SK-N-SH treated with all-trans-retinoic acid at 6 μM for 48 hours (cell line): ENCODE measurements at regions not wholly inside any gene's neighbourhood (a gene's known extent, or its start where the extent isn't known, plus 50 kb on each side); places are given as distances from the start of the nearest gene placed in this dataset.

Experiments
- ATAC-seq: fragments of 200-7000 bp; cut with Tn5 transposase; 3 replicates; pipeline ENCODE4 v1.9.1; 2020; ENCODE audit warnings: mild to moderate bottlenecking, moderate library complexity
- ARNTL ChIP-seq: fragments of 450-650 bp; formaldehyde crosslinking; IDR thresholded peaks from 2 replicates; pipeline ENCODE4 v1.5.0; 2020; ENCODE audit warnings: low read depth, mild to moderate bottlenecking, moderate library complexity, borderline replicate concordance
- BACH2 ChIP-seq: fragments of 250-450 bp; sonication (Bioruptor Pico); IDR thresholded peaks from 2 replicates; pipeline ENCODE4 v1.9.0; 2021; ENCODE audit warnings: mild to moderate bottlenecking, borderline replicate concordance
- CSDC2 ChIP-seq: fragments of 250-450 bp; sonication (Bioruptor Pico); IDR thresholded peaks from 2 replicates; pipeline ENCODE4 v1.5.0; 2020; ENCODE audit warnings: mild to moderate bottlenecking, moderate library complexity
- GLIS3 ChIP-seq: fragments of 250-450 bp; sonication (Bioruptor Pico); IDR thresholded peaks from 2 replicates; pipeline ENCODE4 v1.5.0; 2020; ENCODE audit warnings: mild to moderate bottlenecking, moderate library complexity
- ISL1 ChIP-seq: fragments of 250-450 bp; sonication (Bioruptor Pico); IDR thresholded peaks from 2 replicates; pipeline ENCODE4 v2.1.2; 2022; ENCODE audit warnings: mild to moderate bottlenecking, moderate library complexity
- OSR1 ChIP-seq: fragments of 250-450 bp; sonication (Bioruptor Pico); IDR thresholded peaks from 2 replicates; pipeline ENCODE4 v1.8.0; 2022; ENCODE audit warnings: moderate library complexity, mild to moderate bottlenecking, inconsistent platforms
- RARB ChIP-seq: fragments of 250-450 bp; sonication (Bioruptor Pico); IDR thresholded peaks from 2 replicates; pipeline ENCODE4 v1.8.0; 2021; ENCODE audit warnings: mild to moderate bottlenecking, moderate library complexity
- TCF4 ChIP-seq: fragments of 250-450 bp; sonication (Bioruptor Pico); IDR thresholded peaks from 2 replicates; pipeline ENCODE4 v1.8.0; 2021; ENCODE audit warnings: mild to moderate bottlenecking, moderate library complexity, borderline replicate concordance
- TOX ChIP-seq: fragments of 250-450 bp; sonication (Bioruptor Pico); IDR thresholded peaks from 2 replicates; pipeline ENCODE4 v1.8.0; 2021; ENCODE audit warnings: mild to moderate bottlenecking, moderate library complexity, borderline replicate concordance
- ZC3H10 ChIP-seq: fragments of 250-450 bp; sonication (Bioruptor Pico); IDR thresholded peaks from 2 replicates; pipeline ENCODE4 v1.5.1; 2021; ENCODE audit warnings: mild to moderate bottlenecking, moderate library complexity
- ZFP3 ChIP-seq: fragments of 250-450 bp; sonication (Bioruptor Pico); IDR thresholded peaks from 2 replicates; pipeline ENCODE4 v1.5.0; 2020; ENCODE audit warnings: mild to moderate bottlenecking, moderate library complexity
- ZFP30 ChIP-seq: fragments of 450-650 bp; formaldehyde crosslinking; IDR thresholded peaks from 2 replicates; pipeline ENCODE4 v1.5.0; 2022; ENCODE audit warnings: mild to moderate bottlenecking, moderate library complexity
- ZNF565 ChIP-seq: fragments of 450-650 bp; formaldehyde crosslinking; conservative IDR thresholded peaks from 2 replicates; pipeline ENCODE4 v1.5.0; 2020; ENCODE audit warnings: low read depth, mild to moderate bottlenecking, moderate library complexity
- ZNF70 ChIP-seq: fragments of 450-650 bp; formaldehyde crosslinking; IDR thresholded peaks from 2 replicates; pipeline ENCODE4 v1.5.0; 2020; ENCODE audit warnings: mild to moderate bottlenecking, moderate library complexity
- ZNF8 ChIP-seq: fragments of 450-650 bp; formaldehyde crosslinking; IDR thresholded peaks from 2 replicates; pipeline ENCODE4 v1.5.0; 2020; ENCODE audit warnings: mild to moderate bottlenecking, moderate library complexity
- TF ChIP-seq, protein P1 (sequence below): fragments of 250-450 bp; sonication (Bioruptor Pico); IDR thresholded peaks from 2 replicates; pipeline ENCODE4 v1.5.1; 2021; ENCODE audit warnings: mild to moderate bottlenecking, moderate library complexity
- TF ChIP-seq, protein P2 (sequence below): fragments of 250-450 bp; sonication (Bioruptor Pico); IDR thresholded peaks from 2 replicates; pipeline ENCODE4 v1.8.0; 2021; ENCODE audit warnings: low read depth, mild to moderate bottlenecking, moderate library complexity, borderline replicate concordance
- TF ChIP-seq, protein P3 (sequence below): fragments of 250-450 bp; sonication (Bioruptor Pico); IDR thresholded peaks from 2 replicates; pipeline ENCODE4 v1.5.0; 2020; ENCODE audit warnings: mild to moderate bottlenecking, moderate library complexity
- TF ChIP-seq, protein P4 (sequence below): fragments of 250-450 bp; sonication (Bioruptor Pico); IDR thresholded peaks from 2 replicates; pipeline ENCODE4 v1.5.1; 2020; ENCODE audit warnings: low read depth, mild to moderate bottlenecking, moderate library complexity
- TF ChIP-seq, protein P5 (sequence below): fragments of 250-450 bp; sonication (Bioruptor Pico); IDR thresholded peaks from 2 replicates; pipeline ENCODE4 v1.8.0; 2020; ENCODE audit warnings: mild to moderate bottlenecking, moderate library complexity, borderline replicate concordance

DNA sequence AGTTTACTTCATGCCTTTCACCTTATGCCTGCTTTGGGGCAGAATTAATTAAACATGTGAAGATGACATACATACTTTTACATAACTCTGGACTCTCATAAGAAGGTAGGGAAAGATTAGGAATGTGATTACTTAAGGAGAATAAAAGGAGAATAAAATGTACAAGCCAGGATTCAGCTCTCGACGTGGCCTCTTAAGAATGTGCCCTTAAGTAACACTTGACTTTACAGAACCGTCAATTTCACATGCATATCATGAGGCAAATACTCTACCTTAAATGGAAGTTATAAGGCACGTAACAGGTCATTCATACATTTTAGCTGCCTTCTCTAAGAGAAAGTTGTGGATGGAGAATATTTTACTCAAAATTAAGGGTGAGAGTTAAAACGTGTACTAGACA lies 263.7 kb upstream of the LMCD1 start:
- ATAC-seq = no peak
- TF ChIP-seq, protein P1, sequence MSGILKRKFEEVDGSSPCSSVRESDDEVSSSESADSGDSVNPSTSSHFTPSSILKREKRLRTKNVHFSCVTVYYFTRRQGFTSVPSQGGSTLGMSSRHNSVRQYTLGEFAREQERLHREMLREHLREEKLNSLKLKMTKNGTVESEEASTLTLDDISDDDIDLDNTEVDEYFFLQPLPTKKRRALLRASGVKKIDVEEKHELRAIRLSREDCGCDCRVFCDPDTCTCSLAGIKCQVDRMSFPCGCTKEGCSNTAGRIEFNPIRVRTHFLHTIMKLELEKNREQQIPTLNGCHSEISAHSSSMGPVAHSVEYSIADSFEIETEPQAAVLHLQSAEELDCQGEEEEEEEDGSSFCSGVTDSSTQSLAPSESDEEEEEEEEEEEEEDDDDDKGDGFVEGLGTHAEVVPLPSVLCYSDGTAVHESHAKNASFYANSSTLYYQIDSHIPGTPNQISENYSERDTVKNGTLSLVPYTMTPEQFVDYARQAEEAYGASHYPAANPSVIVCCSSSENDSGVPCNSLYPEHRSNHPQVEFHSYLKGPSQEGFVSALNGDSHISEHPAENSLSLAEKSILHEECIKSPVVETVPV (CRISPR knock-in tag) = no peak
- no peak for TF ChIP-seq TCF4 (CRISPR knock-in tag)
- TF ChIP-seq, protein P2, sequence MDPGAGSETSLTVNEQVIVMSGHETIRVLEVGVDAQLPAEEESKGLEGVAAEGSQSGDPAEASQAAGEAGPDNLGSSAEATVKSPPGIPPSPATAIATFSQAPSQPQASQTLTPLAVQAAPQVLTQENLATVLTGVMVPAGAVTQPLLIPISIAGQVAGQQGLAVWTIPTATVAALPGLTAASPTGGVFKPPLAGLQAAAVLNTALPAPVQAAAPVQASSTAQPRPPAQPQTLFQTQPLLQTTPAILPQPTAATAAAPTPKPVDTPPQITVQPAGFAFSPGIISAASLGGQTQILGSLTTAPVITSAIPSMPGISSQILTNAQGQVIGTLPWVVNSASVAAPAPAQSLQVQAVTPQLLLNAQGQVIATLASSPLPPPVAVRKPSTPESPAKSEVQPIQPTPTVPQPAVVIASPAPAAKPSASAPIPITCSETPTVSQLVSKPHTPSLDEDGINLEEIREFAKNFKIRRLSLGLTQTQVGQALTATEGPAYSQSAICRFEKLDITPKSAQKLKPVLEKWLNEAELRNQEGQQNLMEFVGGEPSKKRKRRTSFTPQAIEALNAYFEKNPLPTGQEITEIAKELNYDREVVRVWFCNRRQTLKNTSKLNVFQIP (CRISPR knock-in tag) = no peak

DNA sequence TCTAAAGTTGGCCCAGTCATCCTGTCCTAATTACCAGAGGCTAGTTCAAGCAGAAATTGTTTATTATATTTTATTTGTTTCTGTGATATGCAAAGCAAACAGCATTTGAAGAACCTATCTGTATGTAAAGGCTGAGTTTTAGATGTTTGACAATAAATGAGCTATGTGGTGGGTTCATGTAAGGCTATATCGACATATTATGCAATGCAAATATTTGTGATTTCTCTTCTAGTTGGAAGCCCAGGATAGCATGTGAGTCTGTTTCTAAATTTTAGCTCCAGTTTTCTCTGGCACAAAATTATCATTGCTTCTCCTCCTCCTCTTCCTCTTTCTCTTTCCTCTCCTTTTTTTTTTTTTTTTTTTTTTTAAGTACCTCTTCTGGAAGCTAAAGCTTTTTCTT lies 263.2 kb upstream of the LMCD1 start:
- ATAC-seq = no peak
- TF ChIP-seq ZFP30 (CRISPR knock-in tag) (no peak), ZC3H10 (CRISPR knock-in tag) (no peak), ZNF565 (CRISPR knock-in tag) (no peak), BACH2 (CRISPR knock-in tag) (no peak), ZNF70 (CRISPR knock-in tag) (no peak), CSDC2 (no peak), TCF4 (CRISPR knock-in tag) (no peak), TOX (CRISPR knock-in tag) (no peak), ARNTL (no peak), GLIS3 (CRISPR knock-in tag) (no peak), ZFP3 (CRISPR knock-in tag) (no peak), ISL1 (CRISPR knock-in tag) (no peak), RARB (no peak), ZNF8 (CRISPR knock-in tag) (no peak), OSR1 (CRISPR knock-in tag) (no peak)
- TF ChIP-seq, protein P3, sequence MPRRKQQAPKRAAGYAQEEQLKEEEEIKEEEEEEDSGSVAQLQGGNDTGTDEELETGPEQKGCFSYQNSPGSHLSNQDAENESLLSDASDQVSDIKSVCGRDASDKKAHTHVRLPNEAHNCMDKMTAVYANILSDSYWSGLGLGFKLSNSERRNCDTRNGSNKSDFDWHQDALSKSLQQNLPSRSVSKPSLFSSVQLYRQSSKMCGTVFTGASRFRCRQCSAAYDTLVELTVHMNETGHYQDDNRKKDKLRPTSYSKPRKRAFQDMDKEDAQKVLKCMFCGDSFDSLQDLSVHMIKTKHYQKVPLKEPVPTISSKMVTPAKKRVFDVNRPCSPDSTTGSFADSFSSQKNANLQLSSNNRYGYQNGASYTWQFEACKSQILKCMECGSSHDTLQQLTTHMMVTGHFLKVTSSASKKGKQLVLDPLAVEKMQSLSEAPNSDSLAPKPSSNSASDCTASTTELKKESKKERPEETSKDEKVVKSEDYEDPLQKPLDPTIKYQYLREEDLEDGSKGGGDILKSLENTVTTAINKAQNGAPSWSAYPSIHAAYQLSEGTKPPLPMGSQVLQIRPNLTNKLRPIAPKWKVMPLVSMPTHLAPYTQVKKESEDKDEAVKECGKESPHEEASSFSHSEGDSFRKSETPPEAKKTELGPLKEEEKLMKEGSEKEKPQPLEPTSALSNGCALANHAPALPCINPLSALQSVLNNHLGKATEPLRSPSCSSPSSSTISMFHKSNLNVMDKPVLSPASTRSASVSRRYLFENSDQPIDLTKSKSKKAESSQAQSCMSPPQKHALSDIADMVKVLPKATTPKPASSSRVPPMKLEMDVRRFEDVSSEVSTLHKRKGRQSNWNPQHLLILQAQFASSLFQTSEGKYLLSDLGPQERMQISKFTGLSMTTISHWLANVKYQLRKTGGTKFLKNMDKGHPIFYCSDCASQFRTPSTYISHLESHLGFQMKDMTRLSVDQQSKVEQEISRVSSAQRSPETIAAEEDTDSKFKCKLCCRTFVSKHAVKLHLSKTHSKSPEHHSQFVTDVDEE (CRISPR knock-in tag) = no peak
- TF ChIP-seq, protein P2 (CRISPR knock-in tag) = no peak
- TF ChIP-seq, protein P4, sequence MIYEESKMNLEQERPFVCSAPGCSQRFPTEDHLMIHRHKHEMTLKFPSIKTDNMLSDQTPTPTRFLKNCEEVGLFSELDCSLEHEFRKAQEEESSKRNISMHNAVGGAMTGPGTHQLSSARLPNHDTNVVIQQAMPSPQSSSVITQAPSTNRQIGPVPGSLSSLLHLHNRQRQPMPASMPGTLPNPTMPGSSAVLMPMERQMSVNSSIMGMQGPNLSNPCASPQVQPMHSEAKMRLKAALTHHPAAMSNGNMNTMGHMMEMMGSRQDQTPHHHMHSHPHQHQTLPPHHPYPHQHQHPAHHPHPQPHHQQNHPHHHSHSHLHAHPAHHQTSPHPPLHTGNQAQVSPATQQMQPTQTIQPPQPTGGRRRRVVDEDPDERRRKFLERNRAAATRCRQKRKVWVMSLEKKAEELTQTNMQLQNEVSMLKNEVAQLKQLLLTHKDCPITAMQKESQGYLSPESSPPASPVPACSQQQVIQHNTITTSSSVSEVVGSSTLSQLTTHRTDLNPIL (CRISPR knock-in tag) = no peak
- TF ChIP-seq, protein P5, sequence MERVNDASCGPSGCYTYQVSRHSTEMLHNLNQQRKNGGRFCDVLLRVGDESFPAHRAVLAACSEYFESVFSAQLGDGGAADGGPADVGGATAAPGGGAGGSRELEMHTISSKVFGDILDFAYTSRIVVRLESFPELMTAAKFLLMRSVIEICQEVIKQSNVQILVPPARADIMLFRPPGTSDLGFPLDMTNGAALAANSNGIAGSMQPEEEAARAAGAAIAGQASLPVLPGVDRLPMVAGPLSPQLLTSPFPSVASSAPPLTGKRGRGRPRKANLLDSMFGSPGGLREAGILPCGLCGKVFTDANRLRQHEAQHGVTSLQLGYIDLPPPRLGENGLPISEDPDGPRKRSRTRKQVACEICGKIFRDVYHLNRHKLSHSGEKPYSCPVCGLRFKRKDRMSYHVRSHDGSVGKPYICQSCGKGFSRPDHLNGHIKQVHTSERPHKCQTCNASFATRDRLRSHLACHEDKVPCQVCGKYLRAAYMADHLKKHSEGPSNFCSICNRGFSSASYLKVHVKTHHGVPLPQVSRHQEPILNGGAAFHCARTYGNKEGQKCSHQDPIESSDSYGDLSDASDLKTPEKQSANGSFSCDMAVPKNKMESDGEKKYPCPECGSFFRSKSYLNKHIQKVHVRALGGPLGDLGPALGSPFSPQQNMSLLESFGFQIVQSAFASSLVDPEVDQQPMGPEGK (CRISPR knock-in tag) = no peak
- TF ChIP-seq, protein P1 (CRISPR knock-in tag) = no peak
- TF ChIP-seq, all 23 proteins: peak for 0
